CD4-positive, alpha-beta T cell (primary cell): ENCODE measurements at regions not wholly inside any gene's neighbourhood (a gene's known extent, or its start where the extent isn't known, plus 50 kb on each side); places are given as distances from the start of the nearest gene placed in this dataset.

Experiments used
- ATAC-seq: fragments of 200-7000 bp; cut with Tn5 transposase; one replicate; pipeline ENCODE4 v1.10.0; 2022; ENCODE audit warnings: mild to moderate bottlenecking; ENCODE audit not compliant: poor library complexity
- CTCF ChIA-PET: fragments of 350-600 bp; sonication (Branson Sonifier 250); formaldehyde crosslinking; loops from one replicate; lab custom pipeline; 2021; ENCODE audit warnings: antibody characterized with exemption, inconsistent platforms; lab: Charles Lee
- POLR2A ChIA-PET: fragments of 350-600 bp; sonication (Branson Sonifier 250); formaldehyde crosslinking; loops from one replicate; lab custom pipeline; 2021; ENCODE audit warnings: antibody characterized with exemption, inconsistent platforms; lab: Charles Lee
- DNase-seq, 14 experiments: peaks; one replicate each; pipeline ENCODE4 v3.0.0-alpha.2; 2013 to 2020; ENCODE audit warnings: mixed read lengths in 2 of 14
- H3K27ac ChIP-seq, 2 donors: one replicate each; pipeline versions ENCODE4 v1.5.1 to v1.7.0; 2013; ENCODE audit warnings: low read length in 2 of 2, low read depth in 1 of 2, mild to moderate bottlenecking in 1 of 2
- H3K27me3 ChIP-seq, 2 experiments: 1 replicate in 1 of 2; 2 replicates in 1 of 2; pipeline versions ENCODE4 v1.6.1 to v1.7.0; 2013; ENCODE audit warnings: low read length in 2 of 2, control low read depth in 1 of 2, mild to moderate bottlenecking in 1 of 2, moderate library complexity in 1 of 2; ENCODE audit not compliant: insufficient read depth in 2 of 2, control insufficient read depth in 1 of 2
- H3K36me3 ChIP-seq: one replicate; pipeline ENCODE4 v1.6.1; 2013; ENCODE audit warnings: low read length, control low read depth; ENCODE audit not compliant: insufficient read depth
- H3K4me1 ChIP-seq: one replicate; pipeline ENCODE4 v1.6.1; 2013; ENCODE audit warnings: low read length, control low read depth; ENCODE audit not compliant: insufficient read depth
- H3K4me3 ChIP-seq: one replicate; pipeline ENCODE4 v1.5.1; 2013; ENCODE audit warnings: mild to moderate bottlenecking, low read length, moderate library complexity
- H3K9me3 ChIP-seq, 2 experiments: 1 replicate in 1 of 2; 2 replicates in 1 of 2; pipeline versions ENCODE4 v1.6.1 to v1.7.0; 2013; ENCODE audit warnings: low read length in 2 of 2, mild to moderate bottlenecking in 2 of 2, control low read depth in 1 of 2, moderate library complexity in 1 of 2; ENCODE audit not compliant: control insufficient read depth in 1 of 2, insufficient read depth in 1 of 2
- H3K27ac Mint-ChIP-seq: one replicate; pipeline ENCODE4 v1.8.0; 2020; ENCODE audit warnings: mixed read lengths
- H3K27me3 Mint-ChIP-seq: one replicate; pipeline ENCODE4 v1.8.0; 2021; ENCODE audit warnings: mixed read lengths
- H3K36me3 Mint-ChIP-seq: one replicate; pipeline ENCODE4 v1.8.0; 2021; ENCODE audit warnings: low read depth, mixed read lengths
- H3K4me1 Mint-ChIP-seq: one replicate; pipeline ENCODE4 v1.8.0; 2021; ENCODE audit warnings: low read depth, mixed read lengths
- H3K4me3 Mint-ChIP-seq: one replicate; pipeline ENCODE4 v1.8.0; 2020; ENCODE audit warnings: mild to moderate bottlenecking, mixed read lengths
- H3K9me3 Mint-ChIP-seq: one replicate; pipeline ENCODE4 v1.8.0; 2020; ENCODE audit warnings: mixed read lengths
- intact Hi-C, 2 experiments: fragments of 100-400 bp; cut with DNase I in 1 of 2; cut with micrococcal nuclease in 1 of 2; formaldehyde crosslinking; loops; one replicate each; pipeline versions ENCODE4 v1.15.1 to v1.9.0; 2023 to 2025; cut with DNase I, micrococcal nuclease
- TF ChIP-seq, protein P1 (sequence below): fragments of 200-600 bp; IDR thresholded peaks from one replicate; pipeline ENCODE4 v1.8.0; 2022; ENCODE audit warnings: antibody characterized with exemption, mild to moderate bottlenecking

- POLR2A ChIA-PET = no interaction called here
These were observed 56.4 kb upstream of the LARP1 start for GRCh38 chr5:154698763-154699162.

GRCh38 chr5:154697371-154697770 lies 57.8 kb upstream of the LARP1 start:
- CTCF ChIA-PET = no interaction called here
- Histone ChIP-seq H3K4me3 (no peak overlapping the region), H3K27ac (no peak overlapping the region), H3K9me3 (no peaks in the 10 kb centered on the region), H3K27me3 (no peaks in the 10 kb centered on the region), H3K36me3 (no peaks in the 10 kb centered on the region), H3K4me1 (no peaks in the 10 kb centered on the region)
- H3K36me3 Mint-ChIP-seq = no peaks in the 10 kb centered on the region
- no peak overlapping the region for H3K27ac Mint-ChIP-seq
- no peaks in the 10 kb centered on the region for H3K4me1 Mint-ChIP-seq
- DNase-seq (no peak), ATAC-seq (no peak)
- peaks cover 3% of the 10 kb centered on the region for H3K27me3 Mint-ChIP-seq
- no peaks in the 10 kb centered on the region for H3K9me3 Mint-ChIP-seq
- TF ChIP-seq, protein P1, sequence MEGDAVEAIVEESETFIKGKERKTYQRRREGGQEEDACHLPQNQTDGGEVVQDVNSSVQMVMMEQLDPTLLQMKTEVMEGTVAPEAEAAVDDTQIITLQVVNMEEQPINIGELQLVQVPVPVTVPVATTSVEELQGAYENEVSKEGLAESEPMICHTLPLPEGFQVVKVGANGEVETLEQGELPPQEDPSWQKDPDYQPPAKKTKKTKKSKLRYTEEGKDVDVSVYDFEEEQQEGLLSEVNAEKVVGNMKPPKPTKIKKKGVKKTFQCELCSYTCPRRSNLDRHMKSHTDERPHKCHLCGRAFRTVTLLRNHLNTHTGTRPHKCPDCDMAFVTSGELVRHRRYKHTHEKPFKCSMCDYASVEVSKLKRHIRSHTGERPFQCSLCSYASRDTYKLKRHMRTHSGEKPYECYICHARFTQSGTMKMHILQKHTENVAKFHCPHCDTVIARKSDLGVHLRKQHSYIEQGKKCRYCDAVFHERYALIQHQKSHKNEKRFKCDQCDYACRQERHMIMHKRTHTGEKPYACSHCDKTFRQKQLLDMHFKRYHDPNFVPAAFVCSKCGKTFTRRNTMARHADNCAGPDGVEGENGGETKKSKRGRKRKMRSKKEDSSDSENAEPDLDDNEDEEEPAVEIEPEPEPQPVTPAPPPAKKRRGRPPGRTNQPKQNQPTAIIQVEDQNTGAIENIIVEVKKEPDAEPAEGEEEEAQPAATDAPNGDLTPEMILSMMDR = no peak
- no peak overlapping the region for H3K4me3 Mint-ChIP-seq
- intact Hi-C loops = no loop called here
- POLR2A ChIA-PET = no interaction called here

More at GRCh38 chr5:154698763-154699162, 56.4 kb upstream of the LARP1 start:
- TF ChIP-seq, protein P1 = no peak
- intact Hi-C loops = no loop called here
- H3K4me3 ChIP-seq = no peak overlapping the region
- Mint-ChIP-seq H3K4me3 (no peak overlapping the region), H3K36me3 (no peaks in the 10 kb centered on the region), H3K27me3 (no peaks in the 10 kb centered on the region), H3K9me3 (no peaks in the 10 kb centered on the region), H3K4me1 (no peaks in the 10 kb centered on the region), H3K27ac (no peak overlapping the region)
- no peaks in the 10 kb centered on the region for H3K4me1 ChIP-seq
- H3K36me3 ChIP-seq = no peaks in the 10 kb centered on the region
- no peak for ATAC-seq
- no peaks in the 10 kb centered on the region for H3K27me3 ChIP-seq
- no peaks in the 10 kb centered on the region for H3K9me3 ChIP-seq
- DNase-seq = no peak
- CTCF ChIA-PET = no interaction called here
- no peak overlapping the region for H3K27ac ChIP-seq

GRCh38 chr5:154696891-154697290 lies 58.3 kb upstream of the LARP1 start:
- no peak overlapping the region for H3K4me3 Mint-ChIP-seq
- POLR2A ChIA-PET = no interaction called here
- H3K27ac ChIP-seq = no peak overlapping the region
- H3K4me1 ChIP-seq = no peaks in the 10 kb centered on the region
- no peak for ATAC-seq
- no peaks in the 10 kb centered on the region for H3K27me3 ChIP-seq
- H3K4me3 ChIP-seq = no peak overlapping the region
- TF ChIP-seq, protein P1 = no peak
- no peaks in the 10 kb centered on the region for H3K9me3 Mint-ChIP-seq
- CTCF ChIA-PET = no interaction called here
- H3K27ac Mint-ChIP-seq = no peak overlapping the region
- H3K36me3 Mint-ChIP-seq = no peaks in the 10 kb centered on the region
- peaks cover 8% of the 10 kb centered on the region for H3K27me3 Mint-ChIP-seq
- H3K4me1 Mint-ChIP-seq = no peaks in the 10 kb centered on the region
- no peaks in the 10 kb centered on the region for H3K9me3 ChIP-seq
- H3K36me3 ChIP-seq = no peaks in the 10 kb centered on the region
- intact Hi-C loops = no loop called here
- DNase-seq = no peak
